IgD-negative memory B cell (primary cell): ENCODE measurements at regions not wholly inside any gene's neighbourhood (a gene's known extent, or its start where the extent isn't known, plus 50 kb on each side); places are given as distances from the start of the nearest gene placed in this dataset.

ENCODE experiments used
- H3K27ac Mint-ChIP-seq, 3 donors: one replicate each; pipeline ENCODE4 v1.8.0; 2020 to 2022; ENCODE audit warnings: mild to moderate bottlenecking in 3 of 3, mixed read lengths in 3 of 3, moderate library complexity in 1 of 3
- H3K27me3 Mint-ChIP-seq: one replicate; pipeline ENCODE4 v1.8.0; 2021; ENCODE audit warnings: mixed read lengths
- H3K36me3 Mint-ChIP-seq: one replicate; pipeline ENCODE4 v1.8.0; 2020; ENCODE audit warnings: mild to moderate bottlenecking, mixed read lengths
- H3K4me1 Mint-ChIP-seq, 3 donors: one replicate each; pipeline ENCODE4 v1.8.0; 2020 to 2022; ENCODE audit warnings: mixed read lengths in 3 of 3, mild to moderate bottlenecking in 1 of 3
- H3K4me3 Mint-ChIP-seq, 4 donors: one replicate each; pipeline ENCODE4 v1.8.0; 2020 to 2022; ENCODE audit warnings: mild to moderate bottlenecking in 4 of 4, mixed read lengths in 4 of 4, moderate library complexity in 3 of 4
- H3K9me3 Mint-ChIP-seq, 3 donors: one replicate each; pipeline ENCODE4 v1.8.0; 2020 to 2021; ENCODE audit warnings: mixed read lengths in 3 of 3, mild to moderate bottlenecking in 1 of 3

- H3K9me3 Mint-ChIP-seq = no peaks in the 10 kb centered on the region
- H3K36me3 Mint-ChIP-seq = no peaks in the 10 kb centered on the region
- no peak overlapping the region for H3K27ac Mint-ChIP-seq
- H3K27me3 Mint-ChIP-seq = peaks cover 2% of the 10 kb centered on the region
- no peak overlapping the region for H3K4me3 Mint-ChIP-seq
- no peaks in the 10 kb centered on the region for H3K4me1 Mint-ChIP-seq
These were observed 96.1 kb upstream of the PIK3C3 start for GRCh38 chr18:41858761-41859555.

DNA sequence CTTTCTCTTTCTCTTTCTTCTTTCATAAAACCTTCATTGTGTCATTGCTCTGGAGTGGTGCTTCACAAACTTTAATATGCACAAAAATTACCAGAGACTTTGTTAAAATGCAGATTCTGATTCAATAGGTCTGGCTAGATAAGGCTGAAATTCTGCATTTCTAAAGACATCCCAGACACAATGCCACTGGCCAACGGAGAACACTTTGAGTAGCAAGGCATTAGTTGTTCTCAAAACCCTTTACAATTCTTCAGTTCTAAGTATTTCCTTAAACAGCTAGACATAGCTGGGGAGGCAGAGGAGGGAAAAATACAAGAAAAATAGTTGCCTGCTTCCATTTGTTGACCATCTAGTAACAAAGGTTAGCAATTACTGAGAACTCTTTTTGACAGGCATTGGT lies 101.8 kb upstream of the PIK3C3 start:
- H3K9me3 Mint-ChIP-seq = peaks cover 0 to 3% (median 0%) of the 10 kb centered on the region in 3 donors
- H3K27ac Mint-ChIP-seq = no peak overlapping the region
- no peaks in the 10 kb centered on the region for H3K36me3 Mint-ChIP-seq
- no peaks in the 10 kb centered on the region for H3K4me1 Mint-ChIP-seq
- H3K27me3 Mint-ChIP-seq = peaks cover 2% of the 10 kb centered on the region
- H3K4me3 Mint-ChIP-seq = no peak overlapping the region

GRCh38 chr18:41850781-41851180 lies 104.3 kb upstream of the PIK3C3 start:
- H3K27ac Mint-ChIP-seq = no peak overlapping the region
- H3K4me1 Mint-ChIP-seq = no peaks in the 10 kb centered on the region
- peaks cover 0 to 3% (median 0%) of the 10 kb centered on the region in 3 donors for H3K9me3 Mint-ChIP-seq
- H3K27me3 Mint-ChIP-seq = peaks cover 2% of the 10 kb centered on the region
- no peak overlapping the region for H3K4me3 Mint-ChIP-seq
- H3K36me3 Mint-ChIP-seq = no peaks in the 10 kb centered on the region

DNA sequence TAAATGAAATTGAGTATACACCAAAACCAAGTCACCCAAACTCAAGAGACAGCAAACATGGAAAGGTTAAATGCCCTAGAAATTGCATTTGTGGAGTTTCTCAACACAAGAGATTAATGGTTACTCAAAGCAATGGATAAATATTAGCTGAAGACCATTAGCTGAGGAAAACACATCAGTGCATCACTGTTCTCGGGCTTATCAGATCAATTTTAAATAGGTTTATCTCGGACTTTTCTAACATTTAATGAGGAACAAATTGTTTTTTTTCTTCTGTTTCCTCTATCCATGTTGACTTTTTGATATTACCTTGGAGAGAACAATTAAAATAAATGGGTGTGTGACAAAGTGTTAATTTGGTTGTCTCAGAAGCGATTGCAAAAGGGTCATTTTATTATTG lies 105.4 kb upstream of the PIK3C3 start:
- Mint-ChIP-seq H3K27me3 (peaks cover 2% of the 10 kb centered on the region), H3K27ac (no peak overlapping the region), H3K4me1 (no peaks in the 10 kb centered on the region), H3K9me3 (peaks cover 0 to 3% (median 0%) of the 10 kb centered on the region in 3 donors), H3K4me3 (no peak overlapping the region), H3K36me3 (no peaks in the 10 kb centered on the region)

- Mint-ChIP-seq H3K4me3 (no peak overlapping the region), H3K27ac (no peak overlapping the region), H3K36me3 (no peaks in the 10 kb centered on the region), H3K4me1 (no peaks in the 10 kb centered on the region), H3K9me3 (no peaks in the 10 kb centered on the region), H3K27me3 (no peaks in the 10 kb centered on the region)
These were observed 109.5 kb upstream of the PIK3C3 start for GRCh38 chr18:41845563-41845962.

GRCh38 chr18:41842886-41843285 lies 112.1 kb upstream of the PIK3C3 start:
- Mint-ChIP-seq H3K9me3 (no peaks in the 10 kb centered on the region), H3K36me3 (no peaks in the 10 kb centered on the region), H3K4me1 (no peaks in the 10 kb centered on the region), H3K27ac (no peak overlapping the region), H3K4me3 (no peak overlapping the region), H3K27me3 (peaks cover 1% of the 10 kb centered on the region)

- Mint-ChIP-seq H3K4me3 (no peak overlapping the region), H3K36me3 (no peaks in the 10 kb centered on the region), H3K4me1 (no peaks in the 10 kb centered on the region), H3K27me3 (no peaks in the 10 kb centered on the region), H3K27ac (no peak overlapping the region), H3K9me3 (no peaks in the 10 kb centered on the region)
These were observed 125.2 kb upstream of the PIK3C3 start for GRCh38 chr18:41829647-41830516.

DNA sequence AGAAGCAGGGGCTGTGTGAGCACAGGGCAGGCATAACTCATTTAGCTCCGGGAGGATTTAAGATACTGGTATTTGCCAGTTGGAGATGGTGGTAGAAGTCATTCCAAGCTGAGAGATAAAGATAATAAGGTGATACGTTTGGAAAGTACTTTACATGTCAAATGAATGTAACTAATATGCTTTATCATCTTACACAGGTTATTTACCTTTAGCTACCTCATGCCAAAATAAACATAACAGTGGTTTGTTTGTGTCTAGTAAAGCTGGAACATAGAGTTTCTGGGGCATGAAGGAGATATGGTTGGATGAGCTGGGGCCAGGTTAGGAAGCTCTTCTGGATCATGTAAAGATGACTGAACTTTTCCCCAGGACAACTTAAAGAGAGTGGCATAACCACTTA lies 126.9 kb upstream of the PIK3C3 start:
- no peaks in the 10 kb centered on the region for H3K9me3 Mint-ChIP-seq
- no peak overlapping the region for H3K27ac Mint-ChIP-seq
- H3K27me3 Mint-ChIP-seq = no peaks in the 10 kb centered on the region
- H3K4me3 Mint-ChIP-seq = no peak overlapping the region
- no peaks in the 10 kb centered on the region for H3K4me1 Mint-ChIP-seq
- H3K36me3 Mint-ChIP-seq = no peaks in the 10 kb centered on the region

- no peaks in the 10 kb centered on the region for H3K27me3 Mint-ChIP-seq
- no peak overlapping the region for H3K27ac Mint-ChIP-seq
- H3K36me3 Mint-ChIP-seq = no peaks in the 10 kb centered on the region
These were observed 134.2 kb upstream of the PIK3C3 start for GRCh38 chr18:41820784-41821183.

GRCh38 chr18:41818381-41819355 lies 136.4 kb upstream of the PIK3C3 start:
- Mint-ChIP-seq H3K4me3 (no peak overlapping the region), H3K36me3 (no peaks in the 10 kb centered on the region), H3K4me1 (no peaks in the 10 kb centered on the region), H3K9me3 (peaks cover 0 to 8% (median 1%) of the 10 kb centered on the region in 3 donors), H3K27ac (no peak overlapping the region), H3K27me3 (no peaks in the 10 kb centered on the region)

More at GRCh38 chr18:41820784-41821183, 134.2 kb upstream of the PIK3C3 start:
- Mint-ChIP-seq H3K4me3 (no peak overlapping the region), H3K4me1 (no peaks in the 10 kb centered on the region), H3K9me3 (peaks cover 0 to 5% (median 1%) of the 10 kb centered on the region in 3 donors)

GRCh38 chr18:41814651-41815050 lies 140.4 kb upstream of the PIK3C3 start:
- Mint-ChIP-seq H3K27me3 (no peaks in the 10 kb centered on the region), H3K27ac (no peak overlapping the region), H3K36me3 (no peaks in the 10 kb centered on the region), H3K9me3 (peaks cover 2 to 10% (median 9%) of the 10 kb centered on the region in 3 donors), H3K4me3 (no peak overlapping the region), H3K4me1 (no peaks in the 10 kb centered on the region)

- Mint-ChIP-seq H3K9me3 (peaks cover 3 to 12% (median 7%) of the 10 kb centered on the region in 3 donors), H3K4me3 (no peak overlapping the region), H3K27me3 (no peaks in the 10 kb centered on the region), H3K27ac (peak overlapping the region in 1 of 3 donors; percentile 20), H3K4me1 (no peaks in the 10 kb centered on the region), H3K36me3 (no peaks in the 10 kb centered on the region)
These were observed 145.4 kb upstream of the PIK3C3 start for GRCh38 chr18:41809652-41810051.

GRCh38 chr18:41805341-41805740 lies 149.7 kb upstream of the PIK3C3 start:
- no peaks in the 10 kb centered on the region for H3K36me3 Mint-ChIP-seq
- H3K27me3 Mint-ChIP-seq = no peaks in the 10 kb centered on the region
- H3K4me3 Mint-ChIP-seq = no peak overlapping the region
- H3K27ac Mint-ChIP-seq = no peak overlapping the region
- H3K4me1 Mint-ChIP-seq = no peaks in the 10 kb centered on the region
- peaks cover 2 to 4% (median 3%) of the 10 kb centered on the region in 3 donors for H3K9me3 Mint-ChIP-seq

DNA sequence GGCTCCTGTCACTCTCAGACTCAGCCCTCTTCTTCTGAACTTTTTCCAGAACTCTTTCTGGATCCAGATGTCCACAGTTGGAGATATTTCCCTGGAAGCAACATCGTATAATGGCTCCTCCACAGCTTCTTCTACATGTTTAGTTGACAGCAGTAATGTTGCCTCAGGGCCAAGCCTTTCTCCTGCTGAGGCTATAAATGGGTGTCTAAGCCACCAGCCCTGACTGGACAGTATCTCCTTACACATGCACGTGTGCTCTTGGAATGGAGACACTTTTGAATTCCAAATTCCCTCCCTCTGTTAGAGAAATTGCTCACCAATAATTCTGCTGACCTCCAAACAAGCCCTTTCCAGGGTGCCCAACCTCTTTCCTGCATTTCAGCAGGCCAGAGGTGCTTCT lies 156.2 kb upstream of the PIK3C3 start:
- Mint-ChIP-seq H3K9me3 (peaks cover 0 to 2% (median 0%) of the 10 kb centered on the region in 3 donors), H3K27me3 (no peaks in the 10 kb centered on the region), H3K4me1 (no peaks in the 10 kb centered on the region), H3K36me3 (peaks cover 2% of the 10 kb centered on the region), H3K4me3 (no peak overlapping the region), H3K27ac (no peak overlapping the region)
